Osteoblast (primary cell): ENCODE measurements at regions not wholly inside any gene's neighbourhood (a gene's known extent, or its start where the extent isn't known, plus 50 kb on each side); places are given as distances from the start of the nearest gene placed in this dataset.

Source experiments
- DNase-seq: peaks from one replicate; pipeline ENCODE4 v3.0.0; 2011; ENCODE audit warnings: low spot score, mixed read lengths; ENCODE audit not compliant: insufficient read length; ENCODE audit errors: missing footprints
- H2AFZ ChIP-seq: 2 replicates; pipeline ENCODE4 v1.6.0; 2011; ENCODE audit warnings: mild to moderate bottlenecking, low read length
- H3K27ac ChIP-seq: 2 replicates; pipeline ENCODE4 v1.5.1; 2011; ENCODE audit warnings: mild to moderate bottlenecking, low read depth, low read length, moderate library complexity
- H3K27me3 ChIP-seq: 2 replicates; pipeline ENCODE4 v1.6.0; 2012; ENCODE audit warnings: mild to moderate bottlenecking, control low read depth, inconsistent platforms, low read length, moderate library complexity; ENCODE audit not compliant: insufficient read depth
- H3K36me3 ChIP-seq: 2 replicates; pipeline ENCODE4 v1.5.1; 2011; ENCODE audit warnings: mild to moderate bottlenecking, low read length, control low read depth, moderate library complexity; ENCODE audit not compliant: insufficient read depth
- H3K4me1 ChIP-seq: 2 replicates; pipeline ENCODE4 v1.5.1; 2011; ENCODE audit warnings: mild to moderate bottlenecking, low read length, control low read depth, moderate library complexity; ENCODE audit not compliant: insufficient read depth
- H3K4me2 ChIP-seq: 2 replicates; pipeline ENCODE4 v1.6.0; 2011; ENCODE audit warnings: mild to moderate bottlenecking, low read length; ENCODE audit not compliant: insufficient read depth
- H3K4me3 ChIP-seq: fragments of 200-600 bp; sonication (generic); 3 replicates; pipeline ENCODE4 v1.5.1; 2012; ENCODE audit warnings: mild to moderate bottlenecking, low read length, inconsistent platforms; ENCODE audit not compliant: insufficient read depth
- H3K79me2 ChIP-seq: 2 replicates; pipeline ENCODE4 v1.6.0; 2012; ENCODE audit warnings: mild to moderate bottlenecking, low read length, control low read depth, inconsistent platforms; ENCODE audit not compliant: insufficient read depth
- H3K9me3 ChIP-seq: 2 replicates; pipeline ENCODE4 v1.5.1; 2011; ENCODE audit warnings: low read depth, low read length, control low read depth
- H4K20me1 ChIP-seq: 2 replicates; pipeline ENCODE4 v1.6.0; 2012; ENCODE audit warnings: mild to moderate bottlenecking, low read length, control low read depth; ENCODE audit not compliant: insufficient read depth
- TF ChIP-seq, protein P1 (sequence below): IDR thresholded peaks from 2 replicates; pipeline ENCODE4 v1.5.1; 2011; ENCODE audit warnings: mild to moderate bottlenecking, low read depth, low read length, moderate library complexity; ENCODE audit errors: extremely low read depth

DNA sequence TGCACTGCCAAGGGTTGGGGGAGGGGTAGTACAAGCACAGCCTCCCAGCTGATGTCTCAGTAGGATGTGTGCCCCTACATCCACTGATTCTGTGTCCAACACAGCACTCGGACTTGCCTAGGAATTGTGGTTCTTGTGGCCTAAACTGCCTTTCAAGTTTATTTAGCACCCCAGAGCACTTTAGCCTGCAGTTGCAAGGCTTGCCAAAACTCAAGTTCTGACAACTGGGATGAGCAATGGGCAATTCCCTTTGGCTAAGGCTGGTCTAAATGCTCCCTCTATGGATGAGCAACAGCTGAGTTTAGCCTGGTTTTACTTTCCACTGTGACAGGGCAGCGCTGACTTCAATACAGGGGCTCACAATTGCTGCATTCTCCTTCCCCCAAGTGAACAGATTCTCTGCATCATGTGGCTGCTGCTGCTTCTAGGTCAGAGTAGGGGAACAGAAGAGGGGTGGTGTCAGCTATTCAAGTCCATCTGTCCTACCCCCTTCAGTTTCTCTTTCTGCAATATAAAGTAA, 471.5 kb downstream of the PIK3C3 start:
- Histone ChIP-seq H4K20me1 (no peaks in the 10 kb centered on the region), H3K27ac (no peak overlapping the region), H3K4me1 (no peaks in the 10 kb centered on the region), H3K27me3 (no peaks in the 10 kb centered on the region), H3K36me3 (no peaks in the 10 kb centered on the region), H2AFZ (no peak overlapping the region), H3K79me2 (no peaks in the 10 kb centered on the region), H3K4me3 (no peak overlapping the region), H3K9me3 (no peaks in the 10 kb centered on the region), H3K4me2 (no peak overlapping the region)
- TF ChIP-seq, protein P1, sequence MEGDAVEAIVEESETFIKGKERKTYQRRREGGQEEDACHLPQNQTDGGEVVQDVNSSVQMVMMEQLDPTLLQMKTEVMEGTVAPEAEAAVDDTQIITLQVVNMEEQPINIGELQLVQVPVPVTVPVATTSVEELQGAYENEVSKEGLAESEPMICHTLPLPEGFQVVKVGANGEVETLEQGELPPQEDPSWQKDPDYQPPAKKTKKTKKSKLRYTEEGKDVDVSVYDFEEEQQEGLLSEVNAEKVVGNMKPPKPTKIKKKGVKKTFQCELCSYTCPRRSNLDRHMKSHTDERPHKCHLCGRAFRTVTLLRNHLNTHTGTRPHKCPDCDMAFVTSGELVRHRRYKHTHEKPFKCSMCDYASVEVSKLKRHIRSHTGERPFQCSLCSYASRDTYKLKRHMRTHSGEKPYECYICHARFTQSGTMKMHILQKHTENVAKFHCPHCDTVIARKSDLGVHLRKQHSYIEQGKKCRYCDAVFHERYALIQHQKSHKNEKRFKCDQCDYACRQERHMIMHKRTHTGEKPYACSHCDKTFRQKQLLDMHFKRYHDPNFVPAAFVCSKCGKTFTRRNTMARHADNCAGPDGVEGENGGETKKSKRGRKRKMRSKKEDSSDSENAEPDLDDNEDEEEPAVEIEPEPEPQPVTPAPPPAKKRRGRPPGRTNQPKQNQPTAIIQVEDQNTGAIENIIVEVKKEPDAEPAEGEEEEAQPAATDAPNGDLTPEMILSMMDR = no peak
- DNase-seq = no peak

DNA sequence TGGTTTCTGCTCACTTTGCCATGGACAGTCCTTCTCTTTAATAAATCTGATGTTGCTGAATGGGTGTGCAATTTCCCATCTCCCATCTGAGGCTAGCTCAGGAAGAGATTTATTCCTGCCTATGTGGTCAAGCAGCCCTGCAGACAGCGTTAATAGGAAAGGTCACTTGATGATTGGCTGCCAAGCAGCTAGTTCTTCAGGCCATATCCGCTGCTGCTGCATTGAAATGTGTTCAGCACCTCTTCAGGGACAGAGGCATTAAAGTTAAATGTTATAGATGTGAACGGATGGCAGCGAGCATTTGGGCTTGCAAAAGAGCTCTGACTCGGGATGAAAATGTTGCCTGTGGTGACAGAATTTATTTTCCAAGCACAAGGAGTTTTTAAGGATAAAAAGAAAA, 474.2 kb downstream of the PIK3C3 start:
- H2AFZ ChIP-seq = no peak overlapping the region
- no peaks in the 10 kb centered on the region for H3K27me3 ChIP-seq
- H4K20me1 ChIP-seq = no peaks in the 10 kb centered on the region
- H3K27ac ChIP-seq = no peak overlapping the region
- H3K79me2 ChIP-seq = no peaks in the 10 kb centered on the region
- H3K9me3 ChIP-seq = no peaks in the 10 kb centered on the region
- no peak overlapping the region for H3K4me3 ChIP-seq
- H3K36me3 ChIP-seq = no peaks in the 10 kb centered on the region
- DNase-seq = no peak
- TF ChIP-seq, protein P1 = no peak
- no peaks in the 10 kb centered on the region for H3K4me1 ChIP-seq
- no peak overlapping the region for H3K4me2 ChIP-seq

DNA sequence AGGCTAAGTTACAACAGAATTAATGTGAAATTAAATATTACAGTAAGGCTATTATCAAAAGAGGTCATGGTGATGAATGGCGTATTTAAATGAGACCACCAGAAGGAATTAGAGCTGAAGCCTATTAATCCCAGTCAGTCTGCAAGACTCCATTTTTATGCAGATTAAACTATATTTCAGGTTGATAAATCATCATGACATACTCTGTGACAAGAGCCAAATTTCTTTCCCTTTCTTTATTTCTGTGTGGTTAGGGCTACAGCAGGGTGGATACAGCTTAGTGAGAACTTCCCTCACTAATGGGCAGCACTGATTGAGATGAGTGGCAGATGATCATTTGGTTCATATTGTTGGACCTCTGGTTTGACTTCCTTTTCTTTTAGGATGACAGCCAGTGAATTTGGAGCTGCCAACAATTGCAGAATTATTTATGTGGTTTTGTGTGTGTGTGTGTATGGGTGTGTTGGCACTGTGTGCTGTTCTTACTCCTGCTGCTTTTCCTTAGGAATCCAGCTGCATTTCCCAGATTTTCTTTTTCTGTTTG, 481.3 kb downstream of the PIK3C3 start:
- Histone ChIP-seq H4K20me1 (no peaks in the 10 kb centered on the region), H3K27me3 (no peaks in the 10 kb centered on the region), H2AFZ (no peak overlapping the region), H3K36me3 (no peaks in the 10 kb centered on the region), H3K79me2 (no peaks in the 10 kb centered on the region), H3K4me3 (no peak overlapping the region), H3K27ac (no peak overlapping the region), H3K4me2 (no peak overlapping the region), H3K9me3 (no peaks in the 10 kb centered on the region), H3K4me1 (no peaks in the 10 kb centered on the region)
- DNase-seq = no peak
- TF ChIP-seq, protein P1 = no peak

DNA sequence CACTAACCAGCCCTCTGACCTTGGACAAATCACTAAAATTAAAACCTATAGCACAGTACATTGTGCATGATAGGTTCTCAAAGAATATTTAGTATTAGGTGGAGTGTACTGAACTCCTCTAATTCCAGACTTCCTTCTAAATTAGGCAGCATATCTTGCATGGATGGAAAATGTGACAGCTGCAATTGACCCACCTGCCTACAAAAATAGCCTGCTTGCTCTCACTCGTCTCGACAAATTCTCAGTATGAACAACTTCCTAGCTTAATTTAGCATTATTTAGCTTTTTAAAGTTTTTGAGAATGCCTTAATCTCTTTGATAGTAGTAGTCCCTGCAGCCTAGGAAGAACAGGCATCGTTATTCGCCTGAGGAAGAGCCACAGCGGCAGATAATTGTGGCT, 482.0 kb downstream of the PIK3C3 start:
- H3K4me3 ChIP-seq = no peak overlapping the region
- H2AFZ ChIP-seq = no peak overlapping the region
- H3K79me2 ChIP-seq = no peaks in the 10 kb centered on the region
- H3K27me3 ChIP-seq = no peaks in the 10 kb centered on the region
- no peaks in the 10 kb centered on the region for H4K20me1 ChIP-seq
- no peaks in the 10 kb centered on the region for H3K36me3 ChIP-seq
- H3K4me2 ChIP-seq = no peak overlapping the region
- DNase-seq = no peak
- TF ChIP-seq, protein P1 = no peak
- H3K27ac ChIP-seq = no peak overlapping the region
- no peaks in the 10 kb centered on the region for H3K9me3 ChIP-seq
- no peaks in the 10 kb centered on the region for H3K4me1 ChIP-seq
